Cardiac fibroblast (primary cell): ENCODE measurements at regions not wholly inside any gene's neighbourhood (a gene's known extent, or its start where the extent isn't known, plus 50 kb on each side); places are given as distances from the start of the nearest gene placed in this dataset.

Experiments used
- DNase-seq, 2 donors: peaks; one replicate each; pipeline versions ENCODE4 v3.0.0 to v3.0.0-alpha.2; 2010; ENCODE audit warnings: low read depth in 2 of 2
- H3K4me3 ChIP-seq, 2 donors: replicated peaks in 1 of 2; 1 replicate in 1 of 2; 2 replicates in 1 of 2; pipeline ENCODE4 v1.5.1; 2011; ENCODE audit warnings: low read depth in 2 of 2, low read length in 2 of 2, mild to moderate bottlenecking in 2 of 2, moderate library complexity in 1 of 2
- TF ChIP-seq, protein P1 (sequence below): IDR thresholded peaks from one replicate; pipeline ENCODE4 v1.5.1; 2011; ENCODE audit warnings: low read depth, mild to moderate bottlenecking, low read length, inconsistent platforms

DNA sequence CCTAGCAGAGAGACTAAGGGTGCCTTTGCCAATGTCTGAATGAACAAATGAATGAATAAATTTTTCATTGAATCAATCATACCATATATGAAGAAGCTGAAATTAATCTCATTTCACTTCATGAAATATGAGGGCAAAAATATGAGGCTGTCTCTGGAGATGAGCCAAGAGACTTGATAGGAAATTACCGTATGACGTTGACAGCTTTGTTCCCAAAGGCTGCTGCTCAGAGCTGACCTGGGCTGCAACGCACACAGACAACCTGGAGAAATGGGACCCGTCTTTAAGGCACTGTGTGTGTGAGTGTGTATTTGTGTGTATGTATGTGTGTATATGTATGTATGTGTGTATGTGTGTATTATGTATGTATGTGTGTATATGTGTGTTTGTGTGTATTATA is 226.1 kb downstream of the IRX2 start:
- H3K4me3 ChIP-seq = no peak overlapping the region
- TF ChIP-seq, protein P1, sequence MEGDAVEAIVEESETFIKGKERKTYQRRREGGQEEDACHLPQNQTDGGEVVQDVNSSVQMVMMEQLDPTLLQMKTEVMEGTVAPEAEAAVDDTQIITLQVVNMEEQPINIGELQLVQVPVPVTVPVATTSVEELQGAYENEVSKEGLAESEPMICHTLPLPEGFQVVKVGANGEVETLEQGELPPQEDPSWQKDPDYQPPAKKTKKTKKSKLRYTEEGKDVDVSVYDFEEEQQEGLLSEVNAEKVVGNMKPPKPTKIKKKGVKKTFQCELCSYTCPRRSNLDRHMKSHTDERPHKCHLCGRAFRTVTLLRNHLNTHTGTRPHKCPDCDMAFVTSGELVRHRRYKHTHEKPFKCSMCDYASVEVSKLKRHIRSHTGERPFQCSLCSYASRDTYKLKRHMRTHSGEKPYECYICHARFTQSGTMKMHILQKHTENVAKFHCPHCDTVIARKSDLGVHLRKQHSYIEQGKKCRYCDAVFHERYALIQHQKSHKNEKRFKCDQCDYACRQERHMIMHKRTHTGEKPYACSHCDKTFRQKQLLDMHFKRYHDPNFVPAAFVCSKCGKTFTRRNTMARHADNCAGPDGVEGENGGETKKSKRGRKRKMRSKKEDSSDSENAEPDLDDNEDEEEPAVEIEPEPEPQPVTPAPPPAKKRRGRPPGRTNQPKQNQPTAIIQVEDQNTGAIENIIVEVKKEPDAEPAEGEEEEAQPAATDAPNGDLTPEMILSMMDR = no peak
- no peak for DNase-seq

DNA sequence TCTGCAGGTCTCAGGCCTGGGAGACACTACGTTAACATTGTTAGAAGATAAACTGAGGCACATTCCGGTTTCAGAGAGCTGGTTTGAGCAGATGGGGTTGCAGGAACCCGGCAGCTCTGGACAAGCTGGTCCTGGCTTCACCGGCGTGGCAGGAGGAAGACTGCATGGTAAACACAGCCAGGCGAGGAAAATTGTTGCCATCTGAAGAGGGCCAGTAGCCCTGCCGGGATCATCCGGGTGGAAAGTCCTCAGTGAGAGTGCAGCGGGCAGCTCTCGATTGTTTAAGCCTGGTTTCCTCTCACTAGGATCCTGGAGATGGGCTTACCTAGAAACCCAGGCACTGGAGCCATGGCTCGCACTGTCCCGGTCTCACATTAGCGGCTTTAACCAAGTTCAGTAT is 226.9 kb downstream of the IRX2 start:
- no peak for DNase-seq
- H3K4me3 ChIP-seq = no peak overlapping the region
- TF ChIP-seq, protein P1 = no peak

DNA sequence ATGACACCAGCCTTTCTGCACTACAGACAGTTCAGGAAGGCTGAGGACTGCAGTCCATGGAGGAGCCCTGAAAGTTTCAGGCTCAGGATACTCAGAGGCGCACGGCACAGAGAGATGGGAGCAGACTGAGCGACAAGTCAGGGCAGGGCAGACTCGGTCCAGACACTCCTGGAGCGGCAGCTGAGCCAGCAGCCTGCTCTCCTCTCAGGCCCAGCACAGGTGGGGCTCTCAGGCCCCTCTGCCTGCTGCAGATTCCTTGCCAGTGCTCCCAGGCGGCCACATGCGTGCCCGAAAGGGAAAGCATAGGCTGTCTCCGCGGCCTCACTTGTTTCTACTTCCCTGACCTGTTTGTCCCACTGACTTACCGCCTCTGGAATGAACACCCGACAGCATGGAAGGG is 228.3 kb downstream of the IRX2 start:
- DNase-seq = no peak
- TF ChIP-seq, protein P1 = no peak
- H3K4me3 ChIP-seq = no peak overlapping the region

DNA sequence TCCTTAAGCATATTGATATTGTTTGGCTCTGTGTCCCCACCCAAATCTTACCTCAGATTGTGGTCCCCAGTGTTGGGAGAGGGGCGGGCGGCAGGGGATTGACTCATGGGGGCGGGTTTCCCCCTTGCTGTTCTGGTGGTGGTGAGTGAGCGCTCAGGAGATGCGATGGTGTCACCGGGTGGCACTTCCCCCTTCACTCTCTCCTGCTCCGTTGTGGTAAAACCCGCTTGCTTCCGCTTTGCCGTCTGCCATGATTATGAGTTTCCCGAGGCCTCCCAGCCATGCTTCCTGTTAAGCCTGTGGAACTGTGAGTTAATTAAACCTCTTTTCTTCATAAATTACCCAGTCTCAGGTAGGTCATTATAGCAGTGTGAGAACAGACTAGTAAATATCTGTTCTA is 229.1 kb downstream of the IRX2 start:
- TF ChIP-seq, protein P1 = no peak
- no peak for DNase-seq
- no peak overlapping the region for H3K4me3 ChIP-seq

DNA sequence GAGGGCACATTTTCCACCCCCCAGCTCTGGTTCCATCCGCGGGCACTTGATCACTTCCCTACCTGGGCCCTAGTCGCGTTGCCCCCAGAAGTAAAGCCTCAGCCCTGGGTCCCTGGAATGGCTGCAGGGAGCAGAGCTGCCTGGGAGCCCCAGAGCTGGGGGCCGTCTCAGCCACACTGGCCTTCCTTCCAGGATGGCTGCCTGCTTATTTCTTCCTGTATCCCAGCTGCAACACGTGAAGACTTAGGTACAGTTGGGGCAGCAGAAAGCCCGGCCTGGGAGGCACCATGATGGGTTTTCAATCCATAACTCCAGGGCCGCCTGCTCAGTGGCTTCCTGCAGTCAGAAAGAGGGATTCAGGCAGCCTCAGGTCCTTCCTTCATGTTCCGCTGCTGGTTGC is 232.3 kb downstream of the IRX2 start:
- H3K4me3 ChIP-seq = no peak overlapping the region
- no peak for DNase-seq
- TF ChIP-seq, protein P1 = no peak

DNA sequence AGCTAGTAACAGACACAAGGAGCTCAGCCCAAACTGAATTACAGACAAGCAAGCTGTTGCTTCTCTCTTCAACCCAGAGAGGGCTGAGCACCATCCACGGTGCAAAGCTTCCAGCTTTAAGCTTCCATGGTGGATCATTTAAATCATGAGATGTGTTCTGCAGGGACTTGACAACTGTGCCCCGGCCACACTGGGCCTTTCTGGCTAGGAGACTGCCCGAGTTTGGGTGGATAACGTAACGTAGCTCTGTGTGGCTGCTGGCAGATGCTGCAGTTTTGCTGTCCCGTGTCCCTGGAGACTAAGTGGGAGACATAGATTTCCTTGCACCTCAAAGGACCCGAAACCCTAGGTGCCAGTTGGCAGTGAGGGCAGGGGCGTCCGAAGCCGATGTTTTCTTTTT is 234.0 kb downstream of the IRX2 start:
- no peak for DNase-seq
- no peak overlapping the region for H3K4me3 ChIP-seq
- TF ChIP-seq, protein P1 = no peak

DNA sequence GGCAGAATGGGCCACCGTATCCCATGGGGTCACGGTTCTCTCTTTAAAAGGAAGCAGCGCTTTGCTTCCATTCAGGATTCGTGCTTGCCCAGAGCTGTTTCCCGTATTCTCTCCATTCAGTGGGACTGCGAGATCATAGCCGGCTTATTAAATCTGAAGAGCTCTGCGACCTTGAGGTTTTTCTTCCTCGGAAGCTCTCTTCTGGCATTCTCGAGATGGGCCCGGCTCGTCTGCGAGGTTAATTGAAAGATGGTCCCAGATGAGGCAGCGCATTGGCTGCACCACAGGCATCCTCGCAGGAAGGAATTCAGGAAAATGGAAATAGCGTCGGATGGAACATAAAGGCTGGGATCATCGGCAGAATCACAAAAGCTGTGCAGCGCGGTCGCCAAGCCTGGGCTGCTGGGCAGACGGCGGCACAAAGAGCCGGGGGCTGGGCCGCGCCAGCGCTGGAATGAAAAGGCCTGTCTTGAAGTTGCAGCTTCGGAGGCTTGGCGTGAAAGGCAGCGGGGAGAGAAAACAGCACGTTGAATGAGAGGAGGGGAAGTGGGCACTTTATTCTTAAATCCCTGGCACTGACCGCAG is 236.2 kb downstream of the IRX2 start:
- DNase-seq = no peak
- TF ChIP-seq, protein P1 = no peak
- no peak overlapping the region for H3K4me3 ChIP-seq
